Activated CD8-positive, alpha-beta memory T cell treated with anti-CD3 and anti-CD28 coated beads for 36 hours (primary cell): ENCODE measurements at regions not wholly inside any gene's neighbourhood (a gene's known extent, or its start where the extent isn't known, plus 50 kb on each side); places are given as distances from the start of the nearest gene placed in this dataset.

Experiments
- CTCF ChIA-PET: fragments of 350-600 bp; sonication (Branson Sonifier 250); formaldehyde crosslinking; loops from one replicate; lab custom pipeline; 2021; ENCODE audit warnings: antibody characterized with exemption; lab: Charles Lee
- POLR2A ChIA-PET: fragments of 350-600 bp; sonication (Branson Sonifier 250); formaldehyde crosslinking; loops from one replicate; lab custom pipeline; 2021; ENCODE audit warnings: antibody characterized with exemption; lab: Charles Lee

- ChIA-PET CTCF (no interaction called here), POLR2A (no interaction called here)
These were observed 282.3 kb upstream of the CHRM2 start for GRCh38 chr7:136585954-136586670.

- POLR2A ChIA-PET = no interaction called here
- CTCF ChIA-PET = no interaction called here
These were observed 302.0 kb upstream of the CHRM2 start for GRCh38 chr7:136566491-136566890.

GRCh38 chr7:136555933-136556332 lies 312.5 kb upstream of the CHRM2 start:
- POLR2A ChIA-PET = no interaction called here

DNA sequence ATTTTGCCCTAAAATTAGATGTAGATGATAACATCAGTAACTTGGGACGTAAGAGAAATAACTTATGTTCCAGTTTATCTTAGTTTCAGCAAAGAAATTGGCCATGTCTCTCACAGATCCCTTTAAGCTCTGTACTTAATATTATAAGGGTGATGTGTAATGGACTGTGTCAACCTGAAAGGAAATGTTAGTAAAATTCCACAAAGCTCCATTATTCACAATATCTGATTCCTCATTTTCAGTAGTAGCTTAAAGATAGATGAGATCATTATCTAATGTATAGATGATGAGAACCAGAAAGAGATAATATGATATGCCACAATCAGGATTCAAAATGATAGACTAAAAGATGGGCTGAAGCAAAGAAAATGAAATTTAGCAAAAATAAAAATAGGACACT lies 316.8 kb upstream of the CHRM2 start:
- POLR2A ChIA-PET = no interaction called here
- CTCF ChIA-PET = no interaction called here

More at GRCh38 chr7:136555933-136556332, 312.5 kb upstream of the CHRM2 start:
- CTCF ChIA-PET = no interaction called here

DNA sequence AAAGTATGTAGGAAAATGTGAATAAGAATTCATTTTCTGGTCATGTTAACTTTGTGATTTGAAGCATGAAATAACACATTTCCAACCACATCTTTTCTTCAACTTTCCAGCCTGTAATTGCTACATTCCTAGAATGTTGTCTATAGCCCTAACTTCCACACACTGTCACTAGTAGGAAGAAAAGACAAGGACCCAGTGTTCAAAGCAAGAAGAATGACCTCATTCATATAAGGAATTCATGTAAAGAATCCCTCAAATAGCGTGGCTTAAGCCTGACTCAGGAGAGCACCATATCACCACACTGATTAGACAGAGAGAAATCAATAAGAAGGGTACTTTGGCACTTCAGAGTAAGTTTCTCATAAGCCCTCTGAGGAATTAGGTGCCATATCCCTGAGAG lies 318.7 kb upstream of the CHRM2 start:
- POLR2A ChIA-PET = no interaction called here

GRCh38 chr7:136533732-136534131 lies 334.7 kb upstream of the CHRM2 start:
- ChIA-PET CTCF (no interaction called here), POLR2A (no interaction called here)

More for the DNA sequence above, 318.7 kb upstream of the CHRM2 start:
- CTCF ChIA-PET = no interaction called here

DNA sequence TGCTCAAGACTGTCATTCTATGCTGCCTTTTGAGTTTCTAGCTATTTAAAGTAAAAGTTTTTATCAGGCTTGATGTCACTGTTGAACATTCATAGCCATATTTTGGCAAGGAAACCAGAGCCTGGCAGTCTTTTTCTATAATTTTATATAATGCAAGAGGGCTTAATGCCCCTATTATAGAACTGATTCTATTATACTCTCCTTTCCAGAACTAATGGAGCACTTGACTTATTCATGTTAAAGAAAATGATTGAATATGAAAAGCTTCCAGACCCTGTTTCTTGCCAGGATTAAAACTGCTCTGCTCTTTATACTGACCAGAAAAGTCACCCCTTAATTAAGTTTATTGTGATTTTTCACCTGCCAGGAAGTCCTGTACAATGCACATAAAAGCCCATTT lies 337.6 kb upstream of the CHRM2 start:
- ChIA-PET CTCF (no interaction called here), POLR2A (no interaction called here)

GRCh38 chr7:136528329-136528728 lies 340.1 kb upstream of the CHRM2 start:
- CTCF ChIA-PET = interaction anchor here (0.5 kb wide), 1 partner anchor 90 kb away, joined by 3 read pairs; no protein-coding TSS in a partner anchor
- POLR2A ChIA-PET = no interaction called here

DNA sequence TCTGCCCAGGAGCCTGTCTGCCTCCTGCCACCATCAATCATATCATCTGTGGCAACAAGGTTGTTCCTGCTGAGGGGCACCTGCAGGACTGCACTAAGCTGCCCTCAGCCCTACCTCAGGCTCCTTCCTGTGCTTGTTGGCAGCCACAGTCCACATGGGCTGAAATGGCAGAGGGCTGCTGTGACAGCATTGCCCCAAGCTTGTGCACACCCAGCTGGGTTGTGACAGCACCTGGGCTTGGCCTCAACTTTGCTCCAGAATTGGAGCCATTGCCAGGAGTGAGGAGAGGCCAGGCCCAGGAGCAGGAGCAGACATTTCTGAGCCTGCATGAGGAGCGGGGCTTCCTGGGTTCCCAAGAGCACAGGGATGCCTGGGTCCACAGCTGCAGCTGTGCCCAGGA lies 340.9 kb upstream of the CHRM2 start:
- ChIA-PET CTCF (no interaction called here), POLR2A (no interaction called here)

- ChIA-PET CTCF (no interaction called here), POLR2A (no interaction called here)
These were observed 341.9 kb upstream of the CHRM2 start for GRCh38 chr7:136526408-136527105.

DNA sequence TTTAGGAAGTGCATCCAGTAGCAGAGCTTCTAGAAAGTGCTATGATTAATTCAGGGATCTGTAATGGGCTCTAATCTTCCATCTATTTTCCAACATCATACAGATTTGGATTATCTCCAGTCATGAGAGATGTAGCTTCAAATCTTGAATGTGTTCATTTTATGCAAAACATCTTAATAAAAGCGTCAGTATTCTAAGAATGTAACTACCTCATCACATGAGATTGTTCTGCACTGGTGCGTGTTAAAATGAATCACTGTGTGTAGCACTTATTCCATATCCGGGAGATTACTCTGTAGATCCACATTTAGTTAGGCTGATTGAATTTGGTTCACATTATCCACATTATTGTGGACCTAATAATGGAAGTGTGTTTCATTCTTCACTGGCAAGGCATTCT lies 344.9 kb upstream of the CHRM2 start:
- CTCF ChIA-PET = no interaction called here
- POLR2A ChIA-PET = no interaction called here

DNA sequence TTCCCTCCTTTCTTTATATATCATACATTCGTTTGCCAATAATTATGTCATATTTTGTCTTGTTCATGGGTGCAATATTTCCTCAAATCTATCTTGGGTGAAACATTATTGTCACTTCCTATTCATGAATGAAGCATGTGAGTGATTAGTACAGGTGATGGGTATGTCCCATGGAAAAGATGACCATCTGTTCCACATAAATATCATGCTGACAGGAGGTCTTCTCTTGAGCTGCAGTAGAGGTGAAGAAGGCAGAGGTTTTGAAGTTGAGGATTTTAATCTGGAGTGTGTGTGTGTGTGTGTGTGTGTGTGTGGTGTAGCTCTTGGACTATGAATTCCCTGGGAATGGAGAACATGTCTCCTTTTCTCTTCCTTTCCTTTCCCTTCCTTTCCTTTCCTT lies 350.5 kb upstream of the CHRM2 start:
- POLR2A ChIA-PET = no interaction called here
- CTCF ChIA-PET = no interaction called here

- ChIA-PET POLR2A (no interaction called here), CTCF (no interaction called here)
These were observed 353.7 kb upstream of the CHRM2 start for GRCh38 chr7:136514776-136515175.

DNA sequence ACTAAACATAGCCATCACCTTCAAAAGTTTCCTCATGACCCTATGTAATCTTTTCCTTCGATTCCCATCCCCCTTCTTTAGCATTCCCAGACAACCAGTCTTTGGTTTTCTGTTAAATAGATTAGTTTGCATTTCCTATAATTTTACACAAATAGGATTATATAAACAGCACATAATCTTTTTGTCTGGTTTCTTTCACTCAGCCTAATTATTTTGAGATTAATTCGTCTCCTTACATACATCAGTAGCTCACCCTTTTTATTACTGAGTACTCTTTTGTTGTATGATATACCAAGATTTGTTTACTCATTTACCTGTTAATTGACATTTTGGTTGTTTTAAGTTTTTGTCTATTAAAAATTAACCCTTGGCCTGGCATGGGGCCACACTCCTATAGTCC lies 354.7 kb upstream of the CHRM2 start:
- POLR2A ChIA-PET = no interaction called here
- CTCF ChIA-PET = no interaction called here

DNA sequence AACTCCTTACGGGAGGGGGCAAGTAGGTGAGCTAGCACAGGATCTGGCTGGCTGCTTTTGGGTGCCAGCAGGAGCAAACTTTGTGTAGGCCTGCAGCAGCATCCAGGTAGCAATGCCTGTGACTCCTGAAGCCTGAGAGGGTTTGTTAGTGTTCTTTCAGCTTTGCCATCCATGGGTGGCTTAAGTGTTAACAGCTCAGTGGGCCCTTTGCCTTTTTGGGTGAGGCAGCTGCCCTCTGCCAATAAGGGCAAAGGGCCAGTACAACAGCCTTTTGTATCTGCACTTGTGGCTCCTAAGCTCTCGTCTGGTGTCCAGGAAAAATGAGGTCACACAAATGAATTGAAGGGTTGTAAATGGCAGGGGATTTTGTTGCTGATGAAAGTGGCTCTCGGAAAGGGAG lies 359.0 kb upstream of the CHRM2 start:
- CTCF ChIA-PET = no interaction called here
- POLR2A ChIA-PET = no interaction called here

DNA sequence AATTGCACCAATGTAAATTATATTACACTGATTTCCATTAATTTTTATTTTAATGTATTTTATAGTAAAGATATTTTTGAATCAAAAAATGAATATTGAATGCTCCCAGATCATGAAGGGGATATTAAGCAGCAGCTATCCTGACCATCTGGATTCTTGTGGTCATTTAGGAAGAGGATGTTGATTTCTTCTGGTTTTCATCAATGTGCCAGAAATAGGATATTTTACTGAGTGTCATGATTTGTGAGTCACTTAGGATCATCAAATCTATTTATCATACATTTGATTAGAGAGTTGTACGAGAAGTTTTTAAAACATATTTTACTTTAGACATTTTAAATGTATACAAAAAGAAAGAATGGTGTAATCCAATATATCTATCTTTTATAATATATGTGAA lies 366.3 kb upstream of the CHRM2 start:
- CTCF ChIA-PET = no interaction called here
- POLR2A ChIA-PET = no interaction called here

DNA sequence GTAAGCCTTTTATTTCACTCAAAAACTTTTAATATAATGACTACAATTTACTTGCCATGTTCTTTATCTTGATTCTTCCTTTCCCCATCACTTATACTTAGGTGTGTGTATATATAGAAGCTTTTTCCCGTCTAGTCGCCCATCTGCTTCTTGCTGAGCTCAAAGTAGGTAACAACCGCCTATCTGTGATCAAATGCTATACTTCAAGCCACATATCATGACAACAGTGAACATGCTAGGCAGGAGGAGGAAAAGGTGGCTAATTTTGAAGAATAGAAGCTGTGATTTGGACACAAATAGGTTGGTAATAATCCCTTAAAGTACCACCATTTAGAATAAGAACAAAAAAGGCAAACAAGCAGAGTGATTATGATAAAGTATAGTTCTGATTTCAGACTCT lies 367.3 kb upstream of the CHRM2 start:
- CTCF ChIA-PET = no interaction called here

GRCh38 chr7:136496551-136496950 lies 371.9 kb upstream of the CHRM2 start:
- POLR2A ChIA-PET = no interaction called here

More for the DNA sequence above, 367.3 kb upstream of the CHRM2 start:
- POLR2A ChIA-PET = no interaction called here

GRCh38 chr7:136495081-136495480 lies 373.4 kb upstream of the CHRM2 start:
- ChIA-PET CTCF (no interaction called here), POLR2A (no interaction called here)

More at GRCh38 chr7:136496551-136496950, 371.9 kb upstream of the CHRM2 start:
- CTCF ChIA-PET = no interaction called here

DNA sequence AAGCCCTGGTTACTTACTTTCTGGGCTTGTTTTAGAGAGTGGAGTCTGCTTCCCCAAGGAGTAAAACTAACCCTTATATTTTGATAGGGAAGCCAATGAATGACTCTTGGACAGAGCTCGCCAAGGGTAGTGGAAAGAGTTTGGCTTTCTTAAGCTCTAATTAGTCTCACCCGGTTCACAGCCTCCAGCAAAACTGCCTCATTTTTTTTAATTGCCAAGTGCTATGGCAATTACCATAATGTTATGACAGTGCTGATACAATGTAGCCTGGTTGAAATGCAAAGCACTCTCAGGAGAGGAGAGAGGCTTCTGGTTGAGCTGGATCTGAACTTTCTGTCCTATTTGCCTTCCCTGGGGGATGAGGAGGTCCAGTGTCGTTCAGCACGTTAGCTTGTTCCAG lies 376.1 kb upstream of the CHRM2 start:
- ChIA-PET CTCF (no interaction called here), POLR2A (no interaction called here)

GRCh38 chr7:136489808-136490207 lies 378.6 kb upstream of the CHRM2 start:
- CTCF ChIA-PET = no interaction called here
- POLR2A ChIA-PET = no interaction called here
